ENCODE measurements at regions not wholly inside any gene's neighbourhood (a gene's known extent, or its start where the extent isn't known, plus 50 kb on each side); places are given as distances from the start of the nearest gene placed in this dataset.

DNA sequence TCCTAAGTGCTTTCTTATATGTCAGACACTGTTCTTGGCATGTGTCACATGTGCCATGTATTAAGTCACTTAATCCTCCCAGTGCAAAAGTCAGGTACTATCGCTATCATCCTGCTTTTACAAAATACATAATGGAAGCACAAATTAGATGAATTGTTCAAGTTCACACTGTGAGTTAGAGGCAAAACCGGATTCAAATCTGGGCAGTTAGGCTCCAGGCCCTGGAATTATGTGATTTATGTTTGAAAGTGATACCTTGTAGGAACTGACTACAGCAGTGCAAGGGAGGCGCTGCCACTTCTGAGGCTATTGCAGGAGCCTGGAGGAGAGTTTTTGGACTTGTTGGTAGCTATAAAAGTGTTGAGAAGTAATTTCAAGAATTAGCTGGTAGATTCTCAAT, 358.3 kb downstream of the HLX start:
- H3K4me3 ChIP-seq (ENCODE audit: low read length in 2 of 2): no peak overlapping the region

DNA sequence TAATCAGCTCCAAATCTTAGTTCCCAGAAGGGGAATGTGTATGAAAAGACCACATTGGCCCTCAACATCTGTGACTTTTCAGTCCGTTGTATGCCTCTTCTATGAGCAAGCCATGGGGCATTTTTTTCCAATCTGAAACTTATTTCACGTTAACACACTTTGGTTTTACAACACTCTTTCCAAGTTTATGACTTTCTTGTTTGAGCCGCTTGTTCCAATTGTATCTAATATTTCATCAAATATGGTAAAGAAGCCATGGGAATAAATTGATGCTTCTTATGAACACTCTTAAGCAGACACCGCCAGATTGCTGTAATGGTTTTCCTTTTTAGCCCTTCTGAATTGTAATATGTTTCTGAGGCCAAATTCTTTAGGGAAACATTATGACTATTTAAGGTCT, 359.9 kb downstream of the HLX start:
- H4K91ac ChIP-seq (ENCODE audit: low read depth, low read length, poor library complexity): no peak overlapping the region
- no peaks in the 10 kb centered on the region for H3K4me1 ChIP-seq (ENCODE audit: control insufficient read depth in 2 of 2, insufficient read depth in 1 of 2, low read depth in 1 of 2, low read length in 2 of 2)
- no peak overlapping the region for H2BK15ac ChIP-seq (ENCODE audit: low read length)
- H2AK5ac ChIP-seq (ENCODE audit: low read depth, low read length): no peak overlapping the region
- no peak overlapping the region for H2BK12ac ChIP-seq (ENCODE audit: low read length)
- no peak overlapping the region for H2BK5ac ChIP-seq (ENCODE audit: low read length)
- H3K4ac ChIP-seq (ENCODE audit: low read length): no peak overlapping the region
- H4K8ac ChIP-seq (ENCODE audit: low read depth, low read length): no peak overlapping the region
- no peak overlapping the region for H2AFZ ChIP-seq (ENCODE audit: low read length)
- no peaks in the 10 kb centered on the region for H3K9me3 ChIP-seq (replicated peaks in 1 of 2; ENCODE audit: control insufficient read depth in 2 of 2, insufficient read depth in 1 of 2, low read depth in 1 of 2, low read length in 2 of 2)
- H3K9ac ChIP-seq (ENCODE audit: low read depth, low read length, poor library complexity): no peak overlapping the region
- H3K23ac ChIP-seq (ENCODE audit: low read depth, low read length, poor library complexity): no peak overlapping the region
- H3K27me3 ChIP-seq (ENCODE audit: control insufficient read depth in 3 of 3, insufficient read depth in 3 of 3, low read depth in 1 of 3, low read length in 3 of 3): no peaks in the 10 kb centered on the region
- no peak for DNase-seq (ENCODE audit: low spot score)
- H3K18ac ChIP-seq (ENCODE audit: low read length): no peak overlapping the region
- no peak overlapping the region for H3K4me2 ChIP-seq (ENCODE audit: insufficient read depth, low read length, poor library complexity, severe bottlenecking)
- no CpG with 5 or more reads among the region's 4 CpGs for WGBS, 2 donors (ENCODE audit: extremely low coverage in 2 of 2, insufficient read length in 2 of 2, insufficient replicate concordance in 1 of 2)
- no peaks in the 10 kb centered on the region for H3K79me1 ChIP-seq (ENCODE audit: low read depth, low read length)
- no peak overlapping the region for H3K27ac ChIP-seq (replicated peaks; ENCODE audit: low read length)
- H3K14ac ChIP-seq (ENCODE audit: low read length): no peak overlapping the region
- H3K36me3 ChIP-seq (replicated peaks in 1 of 2; ENCODE audit: control insufficient read depth in 2 of 2, insufficient read depth in 2 of 2, low read length in 2 of 2): no peaks in the 10 kb centered on the region
- H2BK120ac ChIP-seq (ENCODE audit: low read depth, low read length): no peak overlapping the region
- H3K4me3 ChIP-seq (ENCODE audit: low read length in 2 of 2): no peak overlapping the region

More for the DNA sequence above, 358.3 kb downstream of the HLX start:
- no peak overlapping the region for H2BK15ac ChIP-seq (ENCODE audit: low read length)
- H2BK5ac ChIP-seq (ENCODE audit: low read length): no peak overlapping the region
- H3K4me1 ChIP-seq (ENCODE audit: control insufficient read depth in 2 of 2, insufficient read depth in 1 of 2, low read depth in 1 of 2, low read length in 2 of 2): no peaks in the 10 kb centered on the region
- H4K91ac ChIP-seq (ENCODE audit: low read depth, low read length, poor library complexity): no peak overlapping the region
- H2AK5ac ChIP-seq (ENCODE audit: low read depth, low read length): no peak overlapping the region
- no peaks in the 10 kb centered on the region for H3K79me1 ChIP-seq (ENCODE audit: low read depth, low read length)
- H2AFZ ChIP-seq (ENCODE audit: low read length): no peak overlapping the region
- no peak overlapping the region for H3K4ac ChIP-seq (ENCODE audit: low read length)
- H2BK12ac ChIP-seq (ENCODE audit: low read length): no peak overlapping the region
- no peak overlapping the region for H3K23ac ChIP-seq (ENCODE audit: low read depth, low read length, poor library complexity)
- H2BK120ac ChIP-seq (ENCODE audit: low read depth, low read length): no peak overlapping the region
- H3K9ac ChIP-seq (ENCODE audit: low read depth, low read length, poor library complexity): no peak overlapping the region
- no peaks in the 10 kb centered on the region for H3K27me3 ChIP-seq (ENCODE audit: control insufficient read depth in 3 of 3, insufficient read depth in 3 of 3, low read depth in 1 of 3, low read length in 3 of 3)
- no peak overlapping the region for H3K4me2 ChIP-seq (ENCODE audit: insufficient read depth, low read length, poor library complexity, severe bottlenecking)
- DNase-seq (ENCODE audit: low spot score): no peak
- WGBS, 2 donors (ENCODE audit: extremely low coverage in 2 of 2, insufficient read length in 2 of 2, insufficient replicate concordance in 1 of 2): no CpG with 5 or more reads among the region's 3 CpGs
- H3K27ac ChIP-seq (replicated peaks; ENCODE audit: low read length): no peak overlapping the region
- no peaks in the 10 kb centered on the region for H3K36me3 ChIP-seq (replicated peaks in 1 of 2; ENCODE audit: control insufficient read depth in 2 of 2, insufficient read depth in 2 of 2, low read length in 2 of 2)
- H3K14ac ChIP-seq (ENCODE audit: low read length): no peak overlapping the region
- no peak overlapping the region for H4K8ac ChIP-seq (ENCODE audit: low read depth, low read length)
- no peaks in the 10 kb centered on the region for H3K9me3 ChIP-seq (replicated peaks in 1 of 2; ENCODE audit: control insufficient read depth in 2 of 2, insufficient read depth in 1 of 2, low read depth in 1 of 2, low read length in 2 of 2)
- H3K18ac ChIP-seq (ENCODE audit: low read length): no peak overlapping the region

DNA sequence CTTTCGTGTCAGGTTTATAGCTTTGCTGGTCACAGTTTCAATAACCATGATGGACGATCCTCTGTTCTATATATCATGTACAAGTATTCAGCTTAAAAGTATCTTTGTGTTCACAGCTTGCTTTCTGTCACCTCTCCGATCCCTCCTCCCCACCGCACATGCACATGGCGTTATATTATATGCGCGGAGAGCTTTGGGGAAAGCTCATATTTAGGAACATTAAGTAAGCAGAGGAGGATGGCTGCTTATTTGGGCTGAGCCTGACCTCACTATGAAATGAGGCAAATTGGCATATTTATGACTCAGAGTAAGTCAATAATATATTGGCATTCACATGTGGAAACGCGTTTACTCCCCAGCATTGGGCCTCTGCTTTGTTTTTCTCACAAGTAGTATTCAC, 360.5 kb downstream of the HLX start:
- no peak overlapping the region for H2BK15ac ChIP-seq (ENCODE audit: low read length)
- H3K4me2 ChIP-seq (ENCODE audit: insufficient read depth, low read length, poor library complexity, severe bottlenecking): no peak overlapping the region
- H3K23ac ChIP-seq (ENCODE audit: low read depth, low read length, poor library complexity): no peak overlapping the region
- H3K79me1 ChIP-seq (ENCODE audit: low read depth, low read length): no peaks in the 10 kb centered on the region
- H2BK5ac ChIP-seq (ENCODE audit: low read length): no peak overlapping the region
- H2BK120ac ChIP-seq (ENCODE audit: low read depth, low read length): no peak overlapping the region
- H2AK5ac ChIP-seq (ENCODE audit: low read depth, low read length): no peak overlapping the region
- H3K18ac ChIP-seq (ENCODE audit: low read length): no peak overlapping the region
- no peak for DNase-seq (ENCODE audit: low spot score)
- H3K27me3 ChIP-seq (ENCODE audit: control insufficient read depth in 3 of 3, insufficient read depth in 3 of 3, low read depth in 1 of 3, low read length in 3 of 3): no peaks in the 10 kb centered on the region
- no peak overlapping the region for H4K91ac ChIP-seq (ENCODE audit: low read depth, low read length, poor library complexity)
- H3K9me3 ChIP-seq (replicated peaks in 1 of 2; ENCODE audit: control insufficient read depth in 2 of 2, insufficient read depth in 1 of 2, low read depth in 1 of 2, low read length in 2 of 2): no peaks in the 10 kb centered on the region
- no peak overlapping the region for H3K4me3 ChIP-seq (ENCODE audit: low read length in 2 of 2)
- WGBS, 2 donors (ENCODE audit: extremely low coverage in 2 of 2, insufficient read length in 2 of 2, insufficient replicate concordance in 1 of 2): no CpG with 5 or more reads among the region's 9 CpGs
- H3K4ac ChIP-seq (ENCODE audit: low read length): no peak overlapping the region
- no peak overlapping the region for H3K27ac ChIP-seq (replicated peaks; ENCODE audit: low read length)
- H3K9ac ChIP-seq (ENCODE audit: low read depth, low read length, poor library complexity): no peak overlapping the region
- no peak overlapping the region for H2BK12ac ChIP-seq (ENCODE audit: low read length)
- no peaks in the 10 kb centered on the region for H3K4me1 ChIP-seq (ENCODE audit: control insufficient read depth in 2 of 2, insufficient read depth in 1 of 2, low read depth in 1 of 2, low read length in 2 of 2)
- no peak overlapping the region for H2AFZ ChIP-seq (ENCODE audit: low read length)
- no peak overlapping the region for H4K8ac ChIP-seq (ENCODE audit: low read depth, low read length)
- no peaks in the 10 kb centered on the region for H3K36me3 ChIP-seq (replicated peaks in 1 of 2; ENCODE audit: control insufficient read depth in 2 of 2, insufficient read depth in 2 of 2, low read length in 2 of 2)
- no peak overlapping the region for H3K14ac ChIP-seq (ENCODE audit: low read length)

DNA sequence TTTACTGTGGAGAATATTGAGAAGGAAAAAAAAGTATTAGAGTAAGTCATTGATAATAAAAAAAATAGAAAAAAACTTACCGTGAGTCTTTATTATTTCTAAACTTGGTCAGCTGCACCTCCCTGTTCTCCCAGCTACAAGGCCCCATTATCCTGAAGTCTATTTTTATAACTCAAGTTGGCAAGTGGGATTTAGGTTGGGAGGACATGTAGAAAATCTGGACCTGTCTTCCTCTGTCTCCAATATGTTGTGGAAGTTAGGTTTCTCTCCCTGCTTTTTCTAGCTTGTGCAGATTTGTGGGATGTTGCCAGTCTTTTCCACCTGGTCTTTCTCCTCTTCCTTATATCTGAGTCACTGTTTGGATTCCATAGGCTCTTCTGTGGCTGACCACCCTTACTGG, 361.4 kb downstream of the HLX start:
- Histone ChIP-seq H3K4me3 (ENCODE audit: low read length in 2 of 2) (no peak overlapping the region), H3K23ac (ENCODE audit: low read depth, low read length, poor library complexity) (no peak overlapping the region), H2AK5ac (ENCODE audit: low read depth, low read length) (no peak overlapping the region), H3K9ac (ENCODE audit: low read depth, low read length, poor library complexity) (no peak overlapping the region), H2AFZ (ENCODE audit: low read length) (no peak overlapping the region), H4K91ac (ENCODE audit: low read depth, low read length, poor library complexity) (no peak overlapping the region), H3K18ac (ENCODE audit: low read length) (no peak overlapping the region), H3K4me2 (ENCODE audit: insufficient read depth, low read length, poor library complexity, severe bottlenecking) (no peak overlapping the region), H3K14ac (ENCODE audit: low read length) (no peak overlapping the region), H2BK120ac (ENCODE audit: low read depth, low read length) (no peak overlapping the region), H3K79me1 (ENCODE audit: low read depth, low read length) (no peaks in the 10 kb centered on the region), H2BK12ac (ENCODE audit: low read length) (no peak overlapping the region), H2BK15ac (ENCODE audit: low read length) (no peak overlapping the region), H3K27ac (replicated peaks; ENCODE audit: low read length) (no peak overlapping the region), H3K9me3 (replicated peaks in 1 of 2; ENCODE audit: control insufficient read depth in 2 of 2, insufficient read depth in 1 of 2, low read depth in 1 of 2, low read length in 2 of 2) (no peaks in the 10 kb centered on the region), H3K4me1 (ENCODE audit: control insufficient read depth in 2 of 2, insufficient read depth in 1 of 2, low read depth in 1 of 2, low read length in 2 of 2) (no peaks in the 10 kb centered on the region), H3K4ac (ENCODE audit: low read length) (no peak overlapping the region), H4K8ac (ENCODE audit: low read depth, low read length) (no peak overlapping the region), H3K27me3 (ENCODE audit: control insufficient read depth in 3 of 3, insufficient read depth in 3 of 3, low read depth in 1 of 3, low read length in 3 of 3) (no peaks in the 10 kb centered on the region), H3K36me3 (replicated peaks in 1 of 2; ENCODE audit: control insufficient read depth in 2 of 2, insufficient read depth in 2 of 2, low read length in 2 of 2) (no peaks in the 10 kb centered on the region), H2BK5ac (ENCODE audit: low read length) (no peak overlapping the region)
- WGBS, 2 donors (ENCODE audit: extremely low coverage in 2 of 2, insufficient read length in 2 of 2, insufficient replicate concordance in 1 of 2): no CpG with 5 or more reads among the region's 1 CpG
- DNase-seq (ENCODE audit: low spot score): no peak

Data from neuronal stem cell (in vitro differentiated cells).